HFF-Myc (cell line): ENCODE measurements at regions not wholly inside any gene's neighbourhood (a gene's known extent, or its start where the extent isn't known, plus 50 kb on each side); places are given as distances from the start of the nearest gene placed in this dataset.

Source experiments
- DNase-seq: peaks from one replicate; pipeline ENCODE4 v3.0.0-alpha.2; 2011; ENCODE audit warnings: low read depth; ENCODE audit errors: extremely low read depth
- H3K4me3 ChIP-seq: replicated peaks from 2 replicates; pipeline ENCODE4 v1.5.1; 2011; ENCODE audit warnings: low read depth, mild to moderate bottlenecking, control low read depth, low read length
- TF ChIP-seq, protein P1 (sequence below): IDR thresholded peaks from 2 replicates; pipeline ENCODE4 v1.5.1; 2012; ENCODE audit warnings: mild to moderate bottlenecking, low read depth, low read length, control low read depth; ENCODE audit errors: missing control alignments

DNA sequence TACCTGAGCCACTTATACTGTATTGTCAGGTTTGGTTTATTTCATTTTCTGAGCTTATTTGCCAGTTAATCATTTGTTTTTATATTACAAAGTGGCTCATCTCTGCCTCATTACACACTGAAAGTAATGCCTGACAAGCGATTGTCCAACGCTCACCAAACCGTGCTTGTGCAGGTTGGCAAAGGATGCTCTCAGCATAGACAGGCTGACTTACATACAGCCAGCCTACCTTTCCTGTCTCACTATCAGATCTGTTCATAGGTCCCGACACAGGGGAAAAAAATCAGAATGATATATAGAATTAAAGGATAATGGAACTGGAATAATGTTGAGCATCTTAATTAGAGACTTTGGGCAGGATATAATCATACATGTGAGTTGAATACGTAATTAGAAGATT, 739.7 kb upstream of the RIOK2 start:
- DNase-seq = no peak
- no peak overlapping the region for H3K4me3 ChIP-seq
- TF ChIP-seq, protein P1, sequence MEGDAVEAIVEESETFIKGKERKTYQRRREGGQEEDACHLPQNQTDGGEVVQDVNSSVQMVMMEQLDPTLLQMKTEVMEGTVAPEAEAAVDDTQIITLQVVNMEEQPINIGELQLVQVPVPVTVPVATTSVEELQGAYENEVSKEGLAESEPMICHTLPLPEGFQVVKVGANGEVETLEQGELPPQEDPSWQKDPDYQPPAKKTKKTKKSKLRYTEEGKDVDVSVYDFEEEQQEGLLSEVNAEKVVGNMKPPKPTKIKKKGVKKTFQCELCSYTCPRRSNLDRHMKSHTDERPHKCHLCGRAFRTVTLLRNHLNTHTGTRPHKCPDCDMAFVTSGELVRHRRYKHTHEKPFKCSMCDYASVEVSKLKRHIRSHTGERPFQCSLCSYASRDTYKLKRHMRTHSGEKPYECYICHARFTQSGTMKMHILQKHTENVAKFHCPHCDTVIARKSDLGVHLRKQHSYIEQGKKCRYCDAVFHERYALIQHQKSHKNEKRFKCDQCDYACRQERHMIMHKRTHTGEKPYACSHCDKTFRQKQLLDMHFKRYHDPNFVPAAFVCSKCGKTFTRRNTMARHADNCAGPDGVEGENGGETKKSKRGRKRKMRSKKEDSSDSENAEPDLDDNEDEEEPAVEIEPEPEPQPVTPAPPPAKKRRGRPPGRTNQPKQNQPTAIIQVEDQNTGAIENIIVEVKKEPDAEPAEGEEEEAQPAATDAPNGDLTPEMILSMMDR = no peak

DNA sequence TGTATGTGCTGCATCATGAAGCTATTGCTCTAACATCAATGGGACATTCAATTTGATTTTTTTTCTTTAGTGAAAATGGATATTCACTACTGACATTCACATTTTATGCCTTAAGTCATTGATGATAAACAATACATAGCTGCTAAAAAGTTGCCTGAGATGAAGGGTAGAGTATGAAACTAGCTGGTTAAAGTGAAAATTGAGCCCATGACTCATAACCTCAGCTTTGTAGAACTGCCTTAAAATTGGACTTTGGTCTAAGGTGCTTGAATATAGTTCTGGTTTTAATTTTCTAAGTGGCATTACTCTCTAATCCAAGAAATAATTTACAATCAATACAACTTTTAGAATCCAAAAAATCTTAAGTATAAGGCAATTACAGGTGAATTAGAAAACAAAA, 740.4 kb upstream of the RIOK2 start:
- no peak for DNase-seq
- H3K4me3 ChIP-seq = no peak overlapping the region
- TF ChIP-seq, protein P1 = no peak

DNA sequence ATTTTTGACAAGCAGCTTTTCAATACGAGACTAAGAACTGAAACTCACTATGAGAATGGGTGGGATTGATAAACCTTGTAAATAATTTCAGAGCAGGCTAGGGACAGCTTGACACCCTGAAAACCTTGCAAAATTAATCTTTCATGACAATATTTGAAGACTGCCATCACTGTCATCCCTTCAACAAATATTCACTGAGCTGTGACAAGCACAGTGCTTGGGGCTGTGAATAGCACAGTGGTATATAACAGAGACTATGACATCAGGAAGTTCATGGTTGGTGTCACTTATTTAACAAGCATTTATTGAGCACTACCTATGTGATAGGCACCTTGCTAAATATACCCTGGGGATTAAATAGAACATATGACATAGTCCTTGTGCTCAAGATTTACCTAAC, 741.0 kb upstream of the RIOK2 start:
- TF ChIP-seq, protein P1 = no peak
- no peak overlapping the region for H3K4me3 ChIP-seq
- no peak for DNase-seq

GRCh38 chr5:97929383-97929782, 746.3 kb upstream of the RIOK2 start:
- TF ChIP-seq, protein P1 = no peak
- H3K4me3 ChIP-seq = no peak overlapping the region
- no peak for DNase-seq

DNA sequence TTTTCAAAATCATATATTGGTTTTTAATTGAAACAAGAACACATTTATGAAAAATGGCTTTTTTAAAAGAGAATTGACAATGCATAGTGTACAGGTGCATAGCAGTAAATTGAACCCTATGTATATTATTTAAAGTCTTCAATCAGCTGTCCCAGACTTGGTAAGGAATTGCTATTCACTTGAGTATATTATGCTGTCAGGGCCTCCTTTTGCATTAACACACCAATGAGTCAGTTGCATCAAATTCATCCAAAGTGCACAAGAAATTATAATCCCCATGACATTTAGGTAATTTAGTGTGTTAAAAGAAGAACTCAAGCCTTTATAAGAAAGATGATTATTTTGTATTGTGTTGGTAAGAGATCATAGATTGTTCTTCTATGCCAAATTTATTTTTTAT, 748.8 kb upstream of the RIOK2 start:
- H3K4me3 ChIP-seq = no peak overlapping the region
- no peak for DNase-seq
- TF ChIP-seq, protein P1 = no peak

DNA sequence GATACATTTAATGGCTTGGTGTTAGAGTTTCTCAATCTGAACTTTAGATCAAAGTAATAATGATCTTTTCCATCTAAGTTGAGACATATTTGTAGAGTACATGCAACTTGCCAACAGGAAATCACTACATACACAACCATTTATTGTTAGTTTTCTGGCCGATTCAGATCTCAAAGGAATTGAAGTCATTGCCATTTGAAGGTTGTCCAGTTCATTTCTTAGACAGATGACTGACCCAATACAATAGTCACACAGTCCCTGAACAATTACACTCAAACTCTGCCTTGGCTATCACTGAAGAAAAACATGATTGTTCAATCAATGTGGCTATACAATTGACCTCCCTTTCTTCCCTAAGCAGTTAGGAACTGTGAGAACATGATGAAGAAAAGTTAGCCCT, 753.2 kb upstream of the RIOK2 start:
- TF ChIP-seq, protein P1 = no peak
- H3K4me3 ChIP-seq = no peak overlapping the region
- no peak for DNase-seq

- TF ChIP-seq, protein P1 = no peak
- no peak for DNase-seq
- H3K4me3 ChIP-seq = no peak overlapping the region
These were observed 754.8 kb upstream of the RIOK2 start for GRCh38 chr5:97937846-97938245.
